ENCODE measurements at regions not wholly inside any gene's neighbourhood (a gene's known extent, or its start where the extent isn't known, plus 50 kb on each side); places are given as distances from the start of the nearest gene placed in this dataset.

GRCh38 chr21:33978585-33978984 lies 63.0 kb upstream of the ATP5PO start:
- TF ChIP-seq CTCF (IDR thresholded peaks at IDR 0.05; ENCODE audit: insufficient read depth, low read depth, low read length, missing control alignments): no peak
- no peak for DNase-seq (ENCODE audit: low read depth)
- no peak overlapping the region for H3K4me3 ChIP-seq (ENCODE audit: low read length)

GRCh38 chr21:33977721-33978369 lies 62.2 kb upstream of the ATP5PO start:
- no peak for DNase-seq (ENCODE audit: low read depth)
- H3K4me3 ChIP-seq (ENCODE audit: low read length): no peak overlapping the region
- TF ChIP-seq CTCF (IDR thresholded peaks at IDR 0.05; ENCODE audit: insufficient read depth, low read depth, low read length, missing control alignments): no peak

- no peak for TF ChIP-seq CTCF (IDR thresholded peaks at IDR 0.05; ENCODE audit: insufficient read depth, low read depth, low read length, missing control alignments)
- DNase-seq (ENCODE audit: low read depth): no peak
Measured at GRCh38 chr21:33977017-33977720, 61.6 kb upstream of the ATP5PO start.

GRCh38 chr21:33976082-33977016 lies 60.7 kb upstream of the ATP5PO start:
- TF ChIP-seq CTCF (IDR thresholded peaks at IDR 0.05; ENCODE audit: insufficient read depth, low read depth, low read length, missing control alignments): no peak
- H3K4me3 ChIP-seq (ENCODE audit: low read length): peak overlapping the region; percentile 4
- DNase-seq (ENCODE audit: low read depth): peak; percentile 98

More at GRCh38 chr21:33977017-33977720, 61.6 kb upstream of the ATP5PO start:
- no peak overlapping the region for H3K4me3 ChIP-seq (ENCODE audit: low read length)

GRCh38 chr21:33975548-33976081 lies 60.0 kb upstream of the ATP5PO start:
- peak; percentile 86 for DNase-seq (ENCODE audit: low read depth)
- H3K4me3 ChIP-seq (ENCODE audit: low read length): no peak overlapping the region
- TF ChIP-seq CTCF (IDR thresholded peaks at IDR 0.05; ENCODE audit: insufficient read depth, low read depth, low read length, missing control alignments): no peak

GRCh38 chr21:33974513-33975468 lies 59.2 kb upstream of the ATP5PO start:
- TF ChIP-seq CTCF (IDR thresholded peaks at IDR 0.05; ENCODE audit: insufficient read depth, low read depth, low read length, missing control alignments): no peak
- H3K4me3 ChIP-seq (ENCODE audit: low read length): no peak overlapping the region
- DNase-seq (ENCODE audit: low read depth): no peak

All from epithelial cell of esophagus (primary cell).